HL-60/S4 treated with retinoic acid at 250 ng/mL for 4 days and 3 days (cell line): ENCODE measurements at regions not wholly inside any gene's neighbourhood (a gene's known extent, or its start where the extent isn't known, plus 50 kb on each side); places are given as distances from the start of the nearest gene placed in this dataset.

Experiments
- in situ Hi-C: fragments of 300-500 bp; cut with MboI; formaldehyde crosslinking; loops from 2 replicates; pipeline ENCODE4 v1.7.0; 2022; ENCODE audit warnings: low sequenced_read_pairs

GRCh38 chr11:115580927-115581680 is 76.9 kb upstream of the CADM1 start:
- in situ Hi-C loops: no loop called here

- in situ Hi-C loops: no loop called here
Observed at GRCh38 chr11:115580416-115580815, 76.2 kb upstream of the CADM1 start.

DNA sequence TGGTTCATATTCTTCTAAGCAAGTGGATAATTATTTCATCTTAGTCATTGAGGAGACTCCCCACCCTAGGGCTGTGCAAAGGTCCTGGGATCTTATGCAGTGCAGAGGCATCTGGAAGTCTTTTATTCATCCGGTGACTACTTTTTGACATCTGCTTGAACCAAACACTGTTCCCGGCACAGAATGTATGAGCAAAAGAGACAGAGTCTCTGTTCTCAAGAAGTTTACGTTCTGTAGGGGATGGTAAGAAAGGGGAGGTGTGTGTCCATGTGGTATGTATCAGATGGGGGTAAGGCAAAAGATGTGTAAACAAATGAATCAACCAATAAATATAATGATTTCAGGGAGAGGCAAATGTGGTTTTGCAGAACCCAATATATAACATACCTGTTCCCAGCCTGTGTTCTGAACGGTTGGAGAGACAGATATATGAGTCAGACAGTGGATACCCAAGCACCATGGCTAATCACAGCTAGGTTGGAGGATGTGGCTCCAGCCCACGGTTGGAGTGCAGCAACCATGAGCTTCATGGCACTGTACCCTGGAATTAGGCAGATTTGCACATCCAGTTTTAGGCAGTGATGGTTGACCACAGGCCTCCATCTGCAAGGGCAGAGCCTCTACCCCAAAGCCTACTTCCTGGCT is 75.1 kb upstream of the CADM1 start:
- in situ Hi-C loops: no loop called here

GRCh38 chr11:115578275-115578674 is 74.1 kb upstream of the CADM1 start:
- in situ Hi-C loops: no loop called here

DNA sequence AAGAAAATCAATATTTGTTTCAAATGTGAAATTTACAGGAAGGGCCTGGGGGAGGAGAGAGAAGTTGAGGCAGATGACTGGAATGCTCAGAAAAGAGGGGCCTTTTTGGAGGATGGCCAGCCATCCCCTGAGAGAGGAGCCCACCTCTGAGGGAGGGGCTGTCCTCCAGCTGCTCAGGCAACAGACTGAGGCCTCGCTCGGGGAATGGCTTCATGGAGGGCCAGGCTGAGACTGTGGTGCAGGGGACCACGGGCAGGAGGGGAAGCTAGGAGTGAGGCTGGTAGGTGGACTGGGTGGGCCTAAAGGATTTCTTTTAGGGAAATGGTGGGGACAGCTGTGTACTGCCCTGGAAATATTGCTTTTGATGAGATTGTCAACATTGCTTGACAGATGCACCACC is 73.5 kb upstream of the CADM1 start:
- in situ Hi-C loops: no loop called here

GRCh38 chr11:115576606-115577380 is 72.6 kb upstream of the CADM1 start:
- in situ Hi-C loops: no loop called here

- in situ Hi-C loops: no loop called here
Observed at GRCh38 chr11:115572551-115572950, 68.3 kb upstream of the CADM1 start.

- in situ Hi-C loops: no loop called here
Observed at GRCh38 chr11:115566180-115566764, 62.1 kb upstream of the CADM1 start.

DNA sequence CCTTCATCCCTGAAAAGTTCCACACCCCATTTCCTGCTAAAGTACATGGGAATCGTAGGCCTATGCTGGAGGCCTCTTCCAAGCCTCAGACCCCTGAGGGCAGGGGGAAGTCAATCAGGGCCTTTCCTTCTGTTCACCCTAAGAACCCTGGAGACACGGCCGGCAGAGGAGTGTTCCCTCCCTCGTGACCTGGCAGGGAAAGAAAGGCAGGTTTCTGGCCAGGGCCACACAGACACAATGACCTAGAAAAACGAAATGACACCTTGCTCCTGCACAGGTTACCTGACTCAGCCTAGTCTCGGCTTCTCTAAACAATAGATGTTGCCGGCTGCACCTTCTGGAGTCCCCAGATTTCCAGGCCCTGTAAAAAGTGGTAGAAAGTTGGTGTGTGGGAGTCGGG is 60.6 kb upstream of the CADM1 start:
- in situ Hi-C loops: no loop called here

DNA sequence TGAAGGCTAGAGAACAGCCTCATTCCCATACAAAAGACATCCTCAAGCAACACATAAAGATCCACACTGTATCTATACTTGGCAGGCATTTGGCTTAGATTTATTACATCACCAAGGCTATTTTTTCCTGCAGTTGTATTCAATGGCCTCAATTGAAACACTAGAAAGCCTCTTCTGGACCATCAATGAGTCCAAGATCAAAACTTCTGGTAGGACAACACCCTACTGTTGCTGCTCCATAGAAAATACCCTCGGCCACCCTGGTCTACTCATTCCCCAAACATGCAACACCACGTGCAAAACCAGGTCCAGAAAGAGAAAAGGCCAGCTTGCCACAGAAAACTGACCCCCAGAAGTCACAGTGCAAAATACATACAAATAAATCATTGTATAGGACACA is 56.9 kb upstream of the CADM1 start:
- in situ Hi-C loops: no loop called here

DNA sequence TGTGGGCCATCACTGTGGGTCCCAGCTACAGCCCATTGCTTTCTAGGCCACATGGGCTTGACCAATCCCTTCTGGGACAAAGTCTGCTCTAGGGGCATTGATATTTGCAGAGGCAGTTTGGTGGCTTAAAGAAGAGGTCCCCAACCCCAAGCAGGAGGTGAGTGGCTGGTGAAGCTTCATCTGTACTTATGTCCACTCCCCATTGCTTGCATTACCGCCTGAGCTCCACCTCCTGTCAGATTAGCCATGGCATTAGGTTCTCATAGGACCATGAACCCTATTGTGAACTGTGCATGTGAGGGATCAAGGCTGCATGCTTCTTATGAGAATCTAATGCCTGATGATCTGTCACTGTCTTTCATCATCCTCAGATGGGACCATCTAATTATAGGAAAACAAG is 54.4 kb upstream of the CADM1 start:
- in situ Hi-C loops: no loop called here

DNA sequence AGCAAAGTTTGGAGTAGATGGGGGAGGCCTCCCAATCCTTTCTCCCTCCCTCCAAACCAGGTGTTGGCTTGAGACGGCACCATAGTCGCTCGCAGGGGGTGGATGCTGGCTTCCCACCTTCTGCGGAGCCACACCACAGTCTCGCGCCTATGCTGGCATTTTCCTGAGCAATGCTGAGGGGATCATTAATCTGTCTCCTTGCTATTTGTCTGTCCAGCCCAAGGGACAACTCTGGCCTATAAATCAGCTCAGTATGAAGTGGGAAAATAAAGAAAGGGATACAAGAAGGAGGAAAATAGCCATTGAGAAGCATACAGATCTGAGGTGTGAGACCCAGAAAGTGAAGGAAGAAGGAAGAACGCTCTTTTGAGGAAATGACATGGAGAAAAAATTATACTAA is 53.5 kb upstream of the CADM1 start:
- in situ Hi-C loops: no loop called here

DNA sequence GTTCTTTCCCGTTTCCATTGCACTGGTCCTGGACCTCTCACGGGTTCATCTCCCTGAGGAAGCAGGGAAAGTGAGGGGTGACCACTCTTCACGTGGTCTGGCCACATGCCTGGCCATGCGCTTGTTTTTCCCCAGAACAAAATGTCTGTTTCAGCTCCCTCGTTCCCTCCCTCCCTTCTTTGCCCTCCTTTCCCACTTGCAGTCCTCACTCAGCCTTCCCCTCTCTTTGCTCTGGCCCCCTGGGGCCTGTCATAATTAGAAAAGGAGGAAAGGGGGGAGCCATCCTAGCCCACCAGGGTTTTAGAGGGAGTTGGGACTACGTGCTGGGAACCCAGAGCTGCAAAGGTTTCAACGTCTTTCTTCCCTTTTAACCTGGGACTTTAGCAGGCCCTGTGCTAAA is 52.8 kb upstream of the CADM1 start:
- in situ Hi-C loops: no loop called here

DNA sequence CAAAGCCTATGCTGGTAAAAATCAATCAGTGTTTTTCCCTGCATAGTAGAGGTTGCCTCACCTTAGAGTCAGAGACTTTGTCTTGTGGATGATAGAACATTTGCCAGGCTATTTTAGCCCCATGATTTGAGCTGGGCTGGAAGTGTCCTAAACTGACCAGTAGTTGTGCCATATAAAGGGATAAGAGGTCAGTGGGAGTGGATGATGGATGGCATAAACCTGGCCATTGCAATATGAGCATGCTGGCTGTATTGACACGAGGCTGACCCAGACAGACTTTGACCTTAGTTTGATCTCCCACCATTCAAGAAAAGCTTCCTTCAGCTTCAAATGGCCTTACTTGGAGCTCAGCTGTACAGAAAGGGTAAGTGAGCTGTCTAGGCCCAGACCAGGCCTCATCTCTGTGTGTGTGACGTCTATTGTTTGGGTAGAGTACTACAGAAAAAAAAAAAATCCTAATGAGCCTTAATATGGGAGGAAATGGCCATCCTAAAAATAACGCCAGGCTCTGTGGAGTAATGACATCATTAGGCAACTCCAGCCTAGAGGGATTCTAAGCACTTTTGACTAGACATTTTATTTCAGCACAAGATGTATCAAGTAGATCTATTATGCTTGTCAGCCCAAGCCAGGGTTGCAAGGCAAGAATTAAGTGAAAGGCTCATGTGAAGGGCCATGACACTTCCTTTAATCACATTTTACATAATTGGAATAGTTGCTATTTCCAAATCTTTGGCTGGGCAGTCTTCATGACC is 51.3 kb upstream of the CADM1 start:
- in situ Hi-C loops: no loop called here
